Type B pancreatic cell (in vitro differentiated cells): ENCODE measurements at regions not wholly inside any gene's neighbourhood (a gene's known extent, or its start where the extent isn't known, plus 50 kb on each side); places are given as distances from the start of the nearest gene placed in this dataset.

Source experiments
- DNase-seq: peaks from one replicate; pipeline ENCODE4 v3.0.0; 2021; ENCODE audit warnings: mixed read lengths; ENCODE audit not compliant: unreplicated experiment; ENCODE audit errors: extremely low spot score
- H3K27ac Mint-ChIP-seq: 2 replicates; pipeline ENCODE4 v1.8.0; 2021; ENCODE audit warnings: mild to moderate bottlenecking, mixed read lengths
- H3K27me3 Mint-ChIP-seq: 2 replicates; pipeline ENCODE4 v1.8.0; 2021; ENCODE audit warnings: mixed read lengths
- H3K36me3 Mint-ChIP-seq: 2 replicates; pipeline ENCODE4 v1.8.0; 2021; ENCODE audit warnings: mixed read lengths
- H3K4me1 Mint-ChIP-seq: one replicate; pipeline ENCODE4 v1.8.0; 2021; ENCODE audit warnings: mixed read lengths; ENCODE audit not compliant: unreplicated experiment
- H3K4me3 Mint-ChIP-seq: 2 replicates; pipeline ENCODE4 v1.8.0; 2021; ENCODE audit warnings: mild to moderate bottlenecking, mixed read lengths
- H3K9me3 Mint-ChIP-seq: 2 replicates; pipeline ENCODE4 v1.8.0; 2021; ENCODE audit warnings: mixed read lengths
- TF ChIP-seq, protein P1 (sequence below): fragments of 200-600 bp; sonication (generic); conservative IDR thresholded peaks from 2 replicates; pipeline ENCODE4 v1.5.0; 2021; ENCODE audit warnings: antibody characterized with exemption, mild to moderate bottlenecking

DNA sequence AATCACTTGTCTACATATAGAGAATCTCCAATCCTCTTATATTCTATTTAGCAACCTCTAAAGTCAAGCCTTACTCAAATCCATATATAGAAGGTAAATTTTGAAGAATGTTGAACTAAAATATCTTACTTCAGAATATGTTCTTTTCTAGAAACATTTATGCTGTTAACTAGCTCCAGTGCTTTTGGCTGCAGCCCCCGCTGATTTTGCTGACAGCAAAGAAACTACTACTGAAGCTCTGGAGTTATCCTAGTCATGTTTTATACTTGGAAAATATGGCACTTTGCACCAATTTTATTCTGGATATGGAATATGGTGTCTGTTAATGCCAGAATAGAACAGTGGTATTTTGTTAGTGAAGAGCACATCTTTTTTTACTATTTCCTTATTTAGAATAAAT lies 212.4 kb upstream of the FSIP2 start:
- peaks cover 11% of the 10 kb centered on the region for H3K9me3 Mint-ChIP-seq
- H3K27ac Mint-ChIP-seq = no peak overlapping the region
- DNase-seq = no peak
- H3K4me3 Mint-ChIP-seq = no peak overlapping the region
- H3K36me3 Mint-ChIP-seq = peaks cover 8% of the 10 kb centered on the region
- H3K4me1 Mint-ChIP-seq = no peaks in the 10 kb centered on the region
- TF ChIP-seq, protein P1, sequence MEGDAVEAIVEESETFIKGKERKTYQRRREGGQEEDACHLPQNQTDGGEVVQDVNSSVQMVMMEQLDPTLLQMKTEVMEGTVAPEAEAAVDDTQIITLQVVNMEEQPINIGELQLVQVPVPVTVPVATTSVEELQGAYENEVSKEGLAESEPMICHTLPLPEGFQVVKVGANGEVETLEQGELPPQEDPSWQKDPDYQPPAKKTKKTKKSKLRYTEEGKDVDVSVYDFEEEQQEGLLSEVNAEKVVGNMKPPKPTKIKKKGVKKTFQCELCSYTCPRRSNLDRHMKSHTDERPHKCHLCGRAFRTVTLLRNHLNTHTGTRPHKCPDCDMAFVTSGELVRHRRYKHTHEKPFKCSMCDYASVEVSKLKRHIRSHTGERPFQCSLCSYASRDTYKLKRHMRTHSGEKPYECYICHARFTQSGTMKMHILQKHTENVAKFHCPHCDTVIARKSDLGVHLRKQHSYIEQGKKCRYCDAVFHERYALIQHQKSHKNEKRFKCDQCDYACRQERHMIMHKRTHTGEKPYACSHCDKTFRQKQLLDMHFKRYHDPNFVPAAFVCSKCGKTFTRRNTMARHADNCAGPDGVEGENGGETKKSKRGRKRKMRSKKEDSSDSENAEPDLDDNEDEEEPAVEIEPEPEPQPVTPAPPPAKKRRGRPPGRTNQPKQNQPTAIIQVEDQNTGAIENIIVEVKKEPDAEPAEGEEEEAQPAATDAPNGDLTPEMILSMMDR = no peak
- H3K27me3 Mint-ChIP-seq = no peaks in the 10 kb centered on the region

DNA sequence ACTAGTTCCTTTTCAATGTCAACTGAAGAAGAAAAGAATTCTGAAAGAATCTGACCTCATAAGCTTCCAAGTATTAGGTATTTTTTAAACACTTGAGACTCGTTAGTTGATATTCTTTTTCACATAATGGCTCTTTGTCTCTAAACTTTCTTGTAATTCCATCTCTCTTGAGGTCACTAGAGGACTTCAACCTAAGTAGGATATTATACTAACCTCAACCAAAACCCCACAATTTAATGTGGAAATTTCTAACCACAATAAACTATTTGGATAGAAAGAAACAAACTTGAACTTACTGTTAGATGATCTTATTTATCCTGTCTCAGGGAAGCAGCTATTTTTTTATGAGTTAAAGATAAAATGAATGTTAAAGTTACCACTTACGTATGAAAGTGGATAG lies 206.9 kb upstream of the FSIP2 start:
- DNase-seq = no peak
- Mint-ChIP-seq H3K27me3 (no peaks in the 10 kb centered on the region), H3K27ac (no peak overlapping the region), H3K36me3 (peaks cover 5% of the 10 kb centered on the region), H3K4me3 (no peak overlapping the region), H3K9me3 (peaks cover 6% of the 10 kb centered on the region), H3K4me1 (no peaks in the 10 kb centered on the region)
- TF ChIP-seq, protein P1 = no peak

DNA sequence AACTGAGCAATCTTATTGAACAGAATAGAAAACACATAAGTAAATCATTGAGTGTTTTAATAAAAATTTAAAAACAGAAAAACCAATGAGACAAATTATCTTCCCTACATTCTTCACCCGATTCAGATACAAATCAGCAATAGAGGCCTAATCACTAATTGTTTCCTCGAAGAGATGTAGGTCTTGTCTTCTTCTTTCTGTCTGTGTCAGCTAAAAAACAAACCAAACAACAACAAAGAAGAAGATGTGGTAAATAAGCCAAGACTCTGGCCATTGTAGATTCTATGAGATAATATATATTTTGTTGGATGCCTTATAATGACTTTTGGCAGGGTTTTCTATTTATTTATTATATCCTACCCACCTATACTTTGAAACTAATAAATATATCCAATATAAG lies 200.9 kb upstream of the FSIP2 start:
- H3K27ac Mint-ChIP-seq = no peak overlapping the region

DNA sequence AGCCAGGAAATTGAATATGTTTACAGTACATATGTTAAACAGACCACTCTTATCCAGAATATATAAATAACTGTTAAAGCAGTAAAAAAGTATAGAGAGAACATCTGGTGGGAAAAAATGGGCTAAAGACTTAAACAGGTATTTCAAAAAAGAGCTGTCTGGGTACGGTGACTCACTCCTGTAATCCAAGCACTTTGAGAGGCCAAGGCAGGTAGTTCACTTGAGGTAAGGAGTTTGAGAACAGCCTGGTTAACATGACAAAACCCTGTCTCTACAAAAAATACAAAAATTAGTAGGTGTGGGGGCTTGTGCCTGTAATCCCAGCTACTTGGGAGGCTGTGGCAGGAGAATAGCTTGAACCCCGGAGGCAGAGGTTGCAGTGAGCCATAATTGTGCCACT lies 171.4 kb upstream of the FSIP2 start:
- Mint-ChIP-seq H3K36me3 (peaks cover 3% of the 10 kb centered on the region), H3K4me3 (no peak overlapping the region), H3K9me3 (peaks cover 5% of the 10 kb centered on the region), H3K27ac (no peak overlapping the region), H3K4me1 (no peaks in the 10 kb centered on the region), H3K27me3 (no peaks in the 10 kb centered on the region)
- no peak for DNase-seq
- TF ChIP-seq, protein P1 = no peak

More for the DNA sequence above, 200.9 kb upstream of the FSIP2 start:
- H3K4me3 Mint-ChIP-seq = no peak overlapping the region
- no peak for DNase-seq
- TF ChIP-seq, protein P1 = no peak
- H3K4me1 Mint-ChIP-seq = peaks cover 5% of the 10 kb centered on the region
- H3K9me3 Mint-ChIP-seq = no peaks in the 10 kb centered on the region
- H3K27me3 Mint-ChIP-seq = no peaks in the 10 kb centered on the region
- H3K36me3 Mint-ChIP-seq = no peaks in the 10 kb centered on the region

DNA sequence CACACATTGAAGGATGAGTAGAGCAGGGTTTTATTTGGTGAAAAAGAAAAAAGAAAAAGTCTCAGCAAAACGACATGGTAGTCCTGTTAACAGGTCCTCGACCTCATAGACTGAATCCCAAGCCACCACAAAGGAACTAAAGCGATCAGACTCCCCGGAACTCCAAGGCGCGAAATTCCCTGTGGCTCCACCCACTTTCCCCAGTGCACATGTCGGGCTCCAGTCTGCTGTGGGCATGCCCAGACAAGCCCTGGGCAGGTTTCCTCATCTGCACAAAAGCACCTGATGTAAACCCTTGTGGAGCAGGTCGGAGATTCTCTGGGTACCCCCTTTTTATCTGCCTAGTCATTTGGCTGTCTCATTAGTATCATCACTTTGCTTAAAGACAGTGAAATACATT lies 170.7 kb upstream of the FSIP2 start:
- Mint-ChIP-seq H3K36me3 (peaks cover 3% of the 10 kb centered on the region), H3K4me3 (no peak overlapping the region), H3K27me3 (no peaks in the 10 kb centered on the region), H3K4me1 (no peaks in the 10 kb centered on the region), H3K9me3 (peaks cover 5% of the 10 kb centered on the region), H3K27ac (no peak overlapping the region)
- TF ChIP-seq, protein P1 = no peak
- DNase-seq = no peak

DNA sequence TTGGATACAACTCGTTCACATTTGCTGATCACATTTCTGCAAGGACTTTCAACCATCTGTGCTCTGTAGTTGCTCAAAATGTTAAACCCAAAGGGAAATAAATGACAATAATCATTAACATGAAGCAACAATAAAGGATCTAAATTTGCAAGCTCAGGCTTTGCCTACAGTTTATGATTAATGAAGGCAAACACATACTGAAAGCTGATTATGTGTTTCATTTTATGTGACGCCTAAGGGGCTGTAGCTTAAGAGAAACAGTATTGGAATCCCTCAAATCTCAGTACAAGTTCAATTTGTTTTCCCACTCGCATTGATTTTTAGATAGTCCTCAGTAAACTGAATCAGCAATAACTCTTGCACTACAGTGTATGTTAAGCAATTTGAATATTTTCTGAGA lies 160.3 kb upstream of the FSIP2 start:
- peaks cover 4% of the 10 kb centered on the region for H3K36me3 Mint-ChIP-seq
- H3K4me3 Mint-ChIP-seq = no peak overlapping the region
- no peaks in the 10 kb centered on the region for H3K4me1 Mint-ChIP-seq
- H3K27ac Mint-ChIP-seq = no peak overlapping the region
- no peaks in the 10 kb centered on the region for H3K27me3 Mint-ChIP-seq
- no peak for DNase-seq
- TF ChIP-seq, protein P1 = no peak
- peaks cover 4% of the 10 kb centered on the region for H3K9me3 Mint-ChIP-seq
